ENCODE measurements at regions not wholly inside any gene's neighbourhood (a gene's known extent, or its start where the extent isn't known, plus 50 kb on each side); places are given as distances from the start of the nearest gene placed in this dataset.

DNA sequence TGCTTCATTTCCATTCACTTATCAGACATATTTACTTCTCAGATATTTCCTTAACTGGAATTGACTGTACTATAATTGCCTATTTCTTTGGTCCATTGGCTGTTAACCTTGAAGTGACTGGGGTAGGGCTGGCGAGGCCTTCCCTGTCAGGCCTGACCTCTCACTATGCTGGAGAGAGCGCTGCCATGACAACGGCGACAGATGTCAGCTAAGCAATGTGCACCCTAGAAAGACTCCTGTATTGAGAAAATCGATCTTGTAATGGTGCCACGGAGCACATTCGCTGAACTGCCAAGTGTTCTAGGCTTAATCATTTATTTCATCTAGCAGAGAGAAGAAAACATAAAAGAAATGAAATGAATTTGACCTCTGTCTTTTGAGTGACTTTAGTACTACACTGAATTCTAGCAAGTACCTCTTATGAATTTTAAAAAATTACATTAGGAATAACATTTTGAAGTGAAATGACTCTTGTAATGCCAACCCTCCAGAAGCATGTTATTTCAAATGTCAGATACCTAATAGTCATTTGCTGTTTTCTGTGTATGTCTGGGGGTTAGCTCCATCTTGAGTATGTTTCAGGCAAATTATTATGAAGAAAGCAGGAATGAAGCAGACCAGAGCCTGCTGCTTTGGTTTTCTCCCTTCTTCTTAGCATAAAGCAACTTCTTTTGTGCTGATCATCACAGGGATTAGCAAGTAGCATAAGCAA is 148.0 kb downstream of the SNX10 start:
- Histone ChIP-seq H3K9me3 (ENCODE audit: insufficient read depth in 2 of 2, low read depth in 1 of 2, low read length in 1 of 2) (no peaks in the 10 kb centered on the region), H3K27me3 (replicated peaks in 1 of 4; ENCODE audit: control insufficient read depth in 3 of 4, extremely low read depth in 1 of 4, insufficient read depth in 3 of 4, low read length in 3 of 4) (no peaks in the 10 kb centered on the region), H3K23ac (ENCODE audit: insufficient read length) (no peak overlapping the region), H3K79me2 (ENCODE audit: control insufficient read depth in 1 of 2, insufficient read depth in 2 of 2, low read length in 2 of 2) (no peaks in the 10 kb centered on the region), H3K79me1 (ENCODE audit: low read depth, low read length) (no peaks in the 10 kb centered on the region), H2AK5ac (ENCODE audit: low read depth, low read length) (no peak overlapping the region), H3K4ac (replicated peaks; ENCODE audit: insufficient read length, low read depth, low read length) (no peak overlapping the region), H3K4me3 (ENCODE audit: extremely low read depth in 1 of 4, insufficient read depth in 2 of 4, low read depth in 3 of 4, low read length in 4 of 4) (no peak overlapping the region), H3K23me2 (ENCODE audit: low read depth, low read length) (no peaks in the 10 kb centered on the region; the same call in 1 of the 2 replicates), H3K27ac (ENCODE audit: low read depth, low read length) (no peak overlapping the region), H2BK20ac (ENCODE audit: low read length) (no peak overlapping the region), H2BK120ac (replicated peaks; ENCODE audit: low read depth, low read length) (no peak overlapping the region), H2BK5ac (ENCODE audit: low read depth, low read length) (no peak overlapping the region), H4K5ac (ENCODE audit: insufficient read length, low read depth, low read length) (no peak overlapping the region), H2BK12ac (ENCODE audit: low read depth, low read length) (no peak overlapping the region), H4K20me1 (replicated peaks in 1 of 2; ENCODE audit: control insufficient read depth in 1 of 2, insufficient read depth in 2 of 2, low read length in 2 of 2) (no peaks in the 10 kb centered on the region), H3K18ac (ENCODE audit: extremely low read depth, low read length) (no peak overlapping the region), H3K9ac (replicated peaks in 1 of 4; ENCODE audit: extremely low read depth in 1 of 4, low read depth in 3 of 4, low read length in 3 of 4) (no peak overlapping the region), H4K91ac (replicated peaks; ENCODE audit: insufficient read length, low read length) (no peak overlapping the region), H3K14ac (ENCODE audit: insufficient read length) (no peak overlapping the region), H3K36me3 (ENCODE audit: control insufficient read depth in 2 of 4, insufficient read depth in 4 of 4, low read length in 3 of 4) (no peaks in the 10 kb centered on the region), H2AFZ (ENCODE audit: low read length) (no peak overlapping the region), H3K56ac (replicated peaks; ENCODE audit: insufficient read length, low read depth, low read length) (no peak overlapping the region), H2BK15ac (ENCODE audit: low read length) (no peak overlapping the region), H4K8ac (ENCODE audit: extremely low read depth, insufficient read depth, low read length) (no peak overlapping the region), H3K4me1 (replicated peaks in 1 of 4; ENCODE audit: control insufficient read depth in 3 of 4, insufficient read depth in 4 of 4, low read length in 3 of 4) (peaks cover 5 to 8% (median 5%) of the 10 kb centered on the region in 4 experiments; a peak in 3 of 7 replicates), H3K4me2 (ENCODE audit: insufficient read depth in 1 of 2, low read depth in 2 of 2, low read length in 2 of 2) (no peak overlapping the region)
- WGBS, 2 experiments (ENCODE audit: extremely low coverage in 1 of 2, insufficient coverage in 1 of 2, insufficient read length in 1 of 2, insufficient replicate concordance in 2 of 2, low coverage in 1 of 2, low lambda C conversion rate in 2 of 2, missing lambda C conversion rate in 1 of 2) = 91% methylated on average over 7 of the region's 7 CpGs; no CpG with 5 or more reads in 1 of the 2 experiments
- ChIA-PET POLR2A (ENCODE audit: partially characterized antibody) (no interaction called here), CTCF (ENCODE audit: partially characterized antibody) (interaction anchor here (1.0 to 1.1 kb wide), 2 partner anchors 10 to 14 kb away, joined by 3 to 4 read pairs; no protein-coding TSS in a partner anchor)
- FAIRE-seq (no peak), DNase-seq (ENCODE audit: low read depth in 1 of 2, low spot score in 2 of 2) (no peak)
- TF ChIP-seq TAF1 (IDR thresholded peaks at IDR 0.05; ENCODE audit: low read depth, low read length) (no peak), RFX5 (IDR thresholded peaks at IDR 0.05; ENCODE audit: borderline replicate concordance, low read depth, low read length) (no peak), EZH2 (IDR thresholded peaks at IDR 0.05; ENCODE audit: low read depth, low read length, severe bottlenecking) (no peak), CHD1 (IDR thresholded peaks at IDR 0.05; ENCODE audit: low read depth, low read length) (no peak), TBP (IDR thresholded peaks at IDR 0.05; ENCODE audit: low read depth, low read length) (no peak), ZNF274 (IDR thresholded peaks at IDR 0.05; ENCODE audit: borderline replicate concordance, extremely low read depth, low read length) (no peak), BCL11A (IDR thresholded peaks at IDR 0.05; ENCODE audit: low read depth in 2 of 2, low read length in 2 of 2) (no peak), SP4 (IDR thresholded peaks at IDR 0.05; ENCODE audit: low read length) (no peak)
- TF ChIP-seq, protein P1, sequence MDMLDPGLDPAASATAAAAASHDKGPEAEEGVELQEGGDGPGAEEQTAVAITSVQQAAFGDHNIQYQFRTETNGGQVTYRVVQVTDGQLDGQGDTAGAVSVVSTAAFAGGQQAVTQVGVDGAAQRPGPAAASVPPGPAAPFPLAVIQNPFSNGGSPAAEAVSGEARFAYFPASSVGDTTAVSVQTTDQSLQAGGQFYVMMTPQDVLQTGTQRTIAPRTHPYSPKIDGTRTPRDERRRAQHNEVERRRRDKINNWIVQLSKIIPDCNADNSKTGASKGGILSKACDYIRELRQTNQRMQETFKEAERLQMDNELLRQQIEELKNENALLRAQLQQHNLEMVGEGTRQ (IDR thresholded peaks at IDR 0.05; ENCODE audit: low read length) = no peak
- TF ChIP-seq, protein P2, sequence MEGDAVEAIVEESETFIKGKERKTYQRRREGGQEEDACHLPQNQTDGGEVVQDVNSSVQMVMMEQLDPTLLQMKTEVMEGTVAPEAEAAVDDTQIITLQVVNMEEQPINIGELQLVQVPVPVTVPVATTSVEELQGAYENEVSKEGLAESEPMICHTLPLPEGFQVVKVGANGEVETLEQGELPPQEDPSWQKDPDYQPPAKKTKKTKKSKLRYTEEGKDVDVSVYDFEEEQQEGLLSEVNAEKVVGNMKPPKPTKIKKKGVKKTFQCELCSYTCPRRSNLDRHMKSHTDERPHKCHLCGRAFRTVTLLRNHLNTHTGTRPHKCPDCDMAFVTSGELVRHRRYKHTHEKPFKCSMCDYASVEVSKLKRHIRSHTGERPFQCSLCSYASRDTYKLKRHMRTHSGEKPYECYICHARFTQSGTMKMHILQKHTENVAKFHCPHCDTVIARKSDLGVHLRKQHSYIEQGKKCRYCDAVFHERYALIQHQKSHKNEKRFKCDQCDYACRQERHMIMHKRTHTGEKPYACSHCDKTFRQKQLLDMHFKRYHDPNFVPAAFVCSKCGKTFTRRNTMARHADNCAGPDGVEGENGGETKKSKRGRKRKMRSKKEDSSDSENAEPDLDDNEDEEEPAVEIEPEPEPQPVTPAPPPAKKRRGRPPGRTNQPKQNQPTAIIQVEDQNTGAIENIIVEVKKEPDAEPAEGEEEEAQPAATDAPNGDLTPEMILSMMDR (IDR thresholded peaks at IDR 0.05; ENCODE audit: control extremely low read depth in 1 of 3, insufficient read depth in 1 of 3, low read depth in 1 of 3, low read length in 3 of 3) = no peak
